DND-41 (cell line): ENCODE measurements at regions not wholly inside any gene's neighbourhood (a gene's known extent, or its start where the extent isn't known, plus 50 kb on each side); places are given as distances from the start of the nearest gene placed in this dataset.

Experiments used
- ATAC-seq: fragments of 200-7000 bp; cut with Tn5 transposase; 3 replicates; pipeline ENCODE4 v1.9.1; 2021; ENCODE audit warnings: low read depth; ENCODE audit not compliant: insufficient read depth
- DNase-seq: peaks from one replicate; pipeline ENCODE4 v3.0.0-alpha.2; 2020
- H2AFZ ChIP-seq: 2 replicates; pipeline ENCODE4 v1.6.0; 2012; ENCODE audit warnings: low read depth, low read length
- H3K27ac ChIP-seq: 2 replicates; pipeline ENCODE4 v1.5.1; 2012; ENCODE audit warnings: low read length, inconsistent platforms
- H3K27me3 ChIP-seq: fragments of 200-600 bp; sonication (generic); 2 replicates; pipeline ENCODE4 v1.6.0; 2012; ENCODE audit warnings: low read length, mild to moderate bottlenecking, inconsistent platforms; ENCODE audit not compliant: insufficient read depth, poor library complexity
- H3K36me3 ChIP-seq: 2 replicates; pipeline ENCODE4 v1.5.1; 2012; ENCODE audit warnings: low read length, inconsistent platforms; ENCODE audit not compliant: insufficient read depth
- H3K4me1 ChIP-seq: 2 replicates; pipeline ENCODE4 v1.5.1; 2012; ENCODE audit warnings: mild to moderate bottlenecking, low read length; ENCODE audit not compliant: insufficient read depth
- H3K4me2 ChIP-seq: 2 replicates; pipeline ENCODE4 v1.6.0; 2012; ENCODE audit warnings: mild to moderate bottlenecking, moderate library complexity, low read length, inconsistent platforms; ENCODE audit not compliant: insufficient read depth
- H3K4me3 ChIP-seq, 2 experiments: fragments of 200-600 bp in 1 of 2; shearing (Covaris generic) in 1 of 2; 2 replicates each; pipeline ENCODE4 v1.5.1; 2012 to 2016; ENCODE audit warnings: inconsistent platforms in 2 of 2, low read length in 2 of 2, mild to moderate bottlenecking in 2 of 2, low read depth in 1 of 2, moderate library complexity in 1 of 2
- H3K79me2 ChIP-seq: 2 replicates; pipeline ENCODE4 v1.6.0; 2012; ENCODE audit warnings: low read length, inconsistent platforms; ENCODE audit not compliant: insufficient read depth
- H3K9ac ChIP-seq: 2 replicates; pipeline ENCODE4 v1.6.0; 2012; ENCODE audit warnings: low read depth, mild to moderate bottlenecking, inconsistent platforms, low read length, moderate library complexity
- H3K9me3 ChIP-seq: 2 replicates; pipeline ENCODE4 v1.5.1; 2012; ENCODE audit warnings: low read length, moderate library complexity, mild to moderate bottlenecking, inconsistent platforms; ENCODE audit not compliant: insufficient read depth, severe bottlenecking
- H4K20me1 ChIP-seq: 2 replicates; pipeline ENCODE4 v1.6.0; 2012; ENCODE audit warnings: low read length; ENCODE audit not compliant: insufficient read depth
- EZH2 ChIP-seq: IDR thresholded peaks from 3 replicates; pipeline ENCODE4 v1.6.1; 2012; ENCODE audit warnings: borderline replicate concordance, low read depth, mild to moderate bottlenecking, moderate library complexity, low read length, inconsistent platforms; ENCODE audit not compliant: severe bottlenecking
- TF ChIP-seq, protein P1 (sequence below): IDR thresholded peaks from 2 replicates; pipeline ENCODE4 v1.5.1; 2012; ENCODE audit warnings: borderline replicate concordance, low read length, moderate library complexity, mild to moderate bottlenecking; ENCODE audit not compliant: poor library complexity, severe bottlenecking; ENCODE audit errors: extremely low read depth

DNA sequence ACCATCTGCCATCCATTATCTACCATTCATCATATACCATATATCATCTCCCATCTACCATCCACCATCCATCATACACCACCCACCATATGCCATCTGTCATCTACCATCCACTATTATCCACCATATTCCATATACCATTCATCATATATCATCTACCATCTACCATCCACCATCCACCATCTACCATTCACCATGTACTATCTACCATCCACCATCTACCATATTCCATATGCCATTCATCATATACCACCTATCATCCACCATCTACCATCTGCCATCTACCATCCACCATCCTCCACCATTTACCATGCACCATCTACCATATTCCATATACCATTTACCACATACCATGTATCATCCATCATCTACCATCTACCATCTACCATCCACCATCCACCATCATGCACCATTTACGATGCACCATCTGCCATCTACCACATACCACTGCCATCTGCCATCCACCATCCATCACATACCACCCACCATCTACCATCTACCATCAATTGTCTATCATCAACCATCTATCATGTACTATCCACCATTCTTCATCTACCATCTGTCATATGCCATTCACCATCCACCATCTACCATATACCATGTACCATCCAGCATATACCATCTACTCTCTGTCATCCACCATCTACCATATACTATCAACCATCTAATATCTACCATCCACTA, 50.6 kb upstream of the RAB4A start:
- Histone ChIP-seq H3K36me3 (no peaks in the 10 kb centered on the region), H3K9me3 (no peaks in the 10 kb centered on the region), H2AFZ (no peak overlapping the region), H3K79me2 (no peaks in the 10 kb centered on the region), H3K4me1 (no peaks in the 10 kb centered on the region), H3K9ac (no peak overlapping the region), H4K20me1 (0 out of 2 replicates have a peak, but pooled peaks cover 2% of the 10 kb centered on the region), H3K4me3 (no peak overlapping the region), H3K27me3 (peaks cover 9% of the 10 kb centered on the region), H3K4me2 (no peak overlapping the region), H3K27ac (no peak overlapping the region)
- ATAC-seq (no peak), DNase-seq (no peak)
- TF ChIP-seq, protein P1, sequence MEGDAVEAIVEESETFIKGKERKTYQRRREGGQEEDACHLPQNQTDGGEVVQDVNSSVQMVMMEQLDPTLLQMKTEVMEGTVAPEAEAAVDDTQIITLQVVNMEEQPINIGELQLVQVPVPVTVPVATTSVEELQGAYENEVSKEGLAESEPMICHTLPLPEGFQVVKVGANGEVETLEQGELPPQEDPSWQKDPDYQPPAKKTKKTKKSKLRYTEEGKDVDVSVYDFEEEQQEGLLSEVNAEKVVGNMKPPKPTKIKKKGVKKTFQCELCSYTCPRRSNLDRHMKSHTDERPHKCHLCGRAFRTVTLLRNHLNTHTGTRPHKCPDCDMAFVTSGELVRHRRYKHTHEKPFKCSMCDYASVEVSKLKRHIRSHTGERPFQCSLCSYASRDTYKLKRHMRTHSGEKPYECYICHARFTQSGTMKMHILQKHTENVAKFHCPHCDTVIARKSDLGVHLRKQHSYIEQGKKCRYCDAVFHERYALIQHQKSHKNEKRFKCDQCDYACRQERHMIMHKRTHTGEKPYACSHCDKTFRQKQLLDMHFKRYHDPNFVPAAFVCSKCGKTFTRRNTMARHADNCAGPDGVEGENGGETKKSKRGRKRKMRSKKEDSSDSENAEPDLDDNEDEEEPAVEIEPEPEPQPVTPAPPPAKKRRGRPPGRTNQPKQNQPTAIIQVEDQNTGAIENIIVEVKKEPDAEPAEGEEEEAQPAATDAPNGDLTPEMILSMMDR = no peak
- no peak for TF ChIP-seq EZH2

DNA sequence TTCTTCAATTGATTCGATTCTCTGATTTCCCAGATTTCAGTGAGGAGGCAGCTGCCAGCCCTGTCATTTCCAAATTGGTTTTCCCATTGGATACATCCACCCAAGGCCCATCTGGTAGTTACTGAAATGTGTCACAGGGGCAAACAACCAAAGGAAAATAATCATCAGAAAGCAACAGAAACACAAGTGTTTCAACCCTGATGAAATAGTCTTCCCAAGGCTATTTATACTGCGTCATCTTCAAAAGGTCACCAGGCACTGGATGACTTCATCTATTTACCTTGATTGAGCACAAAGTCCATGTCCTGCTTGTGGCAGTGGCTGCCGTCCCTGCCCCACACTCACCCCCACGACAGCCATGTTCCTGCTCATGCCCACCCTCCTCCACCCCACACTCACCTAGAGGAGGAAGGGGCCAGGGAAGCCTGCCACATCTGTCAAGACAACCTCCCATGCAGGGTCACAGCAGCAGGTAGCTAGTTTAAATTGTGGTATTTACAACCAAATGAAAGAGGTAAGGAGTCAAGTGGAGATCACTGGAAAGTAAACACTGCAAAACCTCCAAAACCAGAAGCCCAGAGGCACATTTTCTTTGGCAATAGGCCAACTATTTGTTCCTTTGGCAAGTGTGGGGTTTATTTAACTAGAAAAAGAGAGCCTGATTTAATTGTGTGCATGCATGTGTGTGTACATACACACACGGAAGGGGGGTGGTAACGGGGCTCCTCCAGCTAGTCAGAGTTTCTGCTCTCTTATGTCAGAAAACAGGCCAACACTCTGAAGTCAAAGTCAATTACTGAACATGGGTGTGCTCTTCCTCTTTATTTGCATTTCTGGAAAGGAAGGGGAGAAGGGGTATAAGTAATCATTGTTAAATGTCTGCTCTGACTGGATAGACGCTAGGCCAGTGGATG, 49.5 kb upstream of the RAB4A start:
- H3K79me2 ChIP-seq = no peaks in the 10 kb centered on the region
- H3K27ac ChIP-seq = no peak overlapping the region
- no peak overlapping the region for H3K9ac ChIP-seq
- no peak for DNase-seq
- TF ChIP-seq, protein P1 = no peak
- TF ChIP-seq EZH2 = no peak
- 0 out of 2 replicates have a peak, but pooled peaks cover 2% of the 10 kb centered on the region for H4K20me1 ChIP-seq
- H3K27me3 ChIP-seq = peaks cover 9% of the 10 kb centered on the region
- H3K36me3 ChIP-seq = no peaks in the 10 kb centered on the region
- no peaks in the 10 kb centered on the region for H3K9me3 ChIP-seq
- ATAC-seq = no peak
- H3K4me1 ChIP-seq = no peaks in the 10 kb centered on the region
- H3K4me2 ChIP-seq = no peak overlapping the region
- no peak overlapping the region for H3K4me3 ChIP-seq
- H2AFZ ChIP-seq = no peak overlapping the region
